Colonic mucosa (tissue), 4 donors: ENCODE measurements at regions not wholly inside any gene's neighbourhood (a gene's known extent, or its start where the extent isn't known, plus 50 kb on each side); places are given as distances from the start of the nearest gene placed in this dataset.

ENCODE experiments used
- DNase-seq: peaks from one replicate; pipeline ENCODE4 v3.0.0-alpha.2; 2020
- H3K27ac ChIP-seq: fragments of 200-600 bp; one replicate; pipeline ENCODE4 v1.8.0; 2021
- H3K27me3 ChIP-seq: fragments of 200-600 bp; one replicate; pipeline ENCODE4 v1.8.0; 2021
- H3K36me3 ChIP-seq: fragments of 200-600 bp; one replicate; pipeline ENCODE4 v1.8.0; 2021
- H3K4me1 ChIP-seq: fragments of 200-600 bp; one replicate; pipeline ENCODE4 v1.8.0; 2021; ENCODE audit warnings: mild to moderate bottlenecking
- H3K4me3 ChIP-seq: fragments of 200-600 bp; one replicate; pipeline ENCODE4 v1.8.0; 2021
- H3K9ac ChIP-seq, 2 donors: one replicate each; pipeline ENCODE4 v1.7.0; 2013; ENCODE audit warnings: control low read depth in 2 of 2, low read depth in 2 of 2, low read length in 2 of 2
- H3K9me3 ChIP-seq: fragments of 200-600 bp; one replicate; pipeline ENCODE4 v1.8.0; 2021
- intact Hi-C: fragments of 100-400 bp; cut with DNase I; formaldehyde crosslinking; loops from one replicate; pipeline ENCODE4 v1.14.1; 2022
- TF ChIP-seq, protein P1 (sequence below): fragments of 200-600 bp; IDR thresholded peaks from one replicate; pipeline ENCODE4 v1.8.0; 2022; ENCODE audit warnings: antibody characterized with exemption, mild to moderate bottlenecking
- donor health status: healthy.
- donor health status: DM: no; HTN: no; CAD: no.
- donor health status: DM: no; HTN: no; CAD: no.

DNA sequence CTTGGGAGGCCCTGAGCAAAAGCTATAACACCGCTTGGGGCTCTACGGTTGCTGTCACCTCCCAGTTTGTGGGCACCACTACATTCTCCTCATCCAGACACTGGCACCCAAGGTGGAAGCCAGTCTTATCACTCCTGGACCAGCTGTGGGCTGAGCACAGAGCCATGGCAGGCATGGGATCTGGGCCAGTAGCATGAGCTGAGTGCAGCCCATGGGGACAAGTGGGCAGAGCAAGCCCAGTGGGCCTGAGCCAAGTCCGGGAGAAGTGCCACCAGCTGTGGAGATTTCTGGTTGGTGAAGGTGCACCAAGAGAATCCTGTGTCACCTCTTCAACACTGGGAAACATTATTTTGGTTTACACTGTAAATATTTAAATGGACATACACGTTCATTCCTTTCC, 1013.0 kb downstream of the TECRL start:
- Histone ChIP-seq H3K9me3 (no peaks in the 10 kb centered on the region), H3K27me3 (no peaks in the 10 kb centered on the region), H3K36me3 (no peaks in the 10 kb centered on the region), H3K27ac (no peak overlapping the region), H3K4me1 (no peaks in the 10 kb centered on the region), H3K9ac (no peak overlapping the region), H3K4me3 (no peak overlapping the region)
- intact Hi-C loops = no loop called here
- DNase-seq = no peak
- TF ChIP-seq, protein P1, sequence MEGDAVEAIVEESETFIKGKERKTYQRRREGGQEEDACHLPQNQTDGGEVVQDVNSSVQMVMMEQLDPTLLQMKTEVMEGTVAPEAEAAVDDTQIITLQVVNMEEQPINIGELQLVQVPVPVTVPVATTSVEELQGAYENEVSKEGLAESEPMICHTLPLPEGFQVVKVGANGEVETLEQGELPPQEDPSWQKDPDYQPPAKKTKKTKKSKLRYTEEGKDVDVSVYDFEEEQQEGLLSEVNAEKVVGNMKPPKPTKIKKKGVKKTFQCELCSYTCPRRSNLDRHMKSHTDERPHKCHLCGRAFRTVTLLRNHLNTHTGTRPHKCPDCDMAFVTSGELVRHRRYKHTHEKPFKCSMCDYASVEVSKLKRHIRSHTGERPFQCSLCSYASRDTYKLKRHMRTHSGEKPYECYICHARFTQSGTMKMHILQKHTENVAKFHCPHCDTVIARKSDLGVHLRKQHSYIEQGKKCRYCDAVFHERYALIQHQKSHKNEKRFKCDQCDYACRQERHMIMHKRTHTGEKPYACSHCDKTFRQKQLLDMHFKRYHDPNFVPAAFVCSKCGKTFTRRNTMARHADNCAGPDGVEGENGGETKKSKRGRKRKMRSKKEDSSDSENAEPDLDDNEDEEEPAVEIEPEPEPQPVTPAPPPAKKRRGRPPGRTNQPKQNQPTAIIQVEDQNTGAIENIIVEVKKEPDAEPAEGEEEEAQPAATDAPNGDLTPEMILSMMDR = no peak

DNA sequence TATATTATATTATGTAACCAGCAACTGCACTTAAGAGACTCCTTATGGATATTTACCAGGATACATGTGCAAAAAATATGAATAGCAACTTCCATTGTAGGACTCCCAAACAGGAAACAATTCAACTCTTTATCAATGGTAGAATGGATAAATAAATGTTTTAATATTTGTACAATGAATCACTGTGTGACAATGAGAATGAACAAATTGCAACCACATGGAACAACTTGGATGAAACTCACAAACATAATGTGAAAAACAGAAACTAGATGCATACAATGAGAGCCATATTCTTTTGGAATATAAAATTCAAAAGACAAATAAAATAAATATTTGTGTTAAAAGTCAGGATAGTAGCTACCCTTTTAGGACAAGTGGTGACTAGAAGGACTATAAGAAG, 1015.7 kb downstream of the TECRL start:
- intact Hi-C loops = no loop called here
- no peaks in the 10 kb centered on the region for H3K36me3 ChIP-seq
- no peak overlapping the region for H3K4me3 ChIP-seq
- no peak overlapping the region for H3K27ac ChIP-seq
- H3K4me1 ChIP-seq = no peaks in the 10 kb centered on the region
- TF ChIP-seq, protein P1 = no peak
- no peak for DNase-seq
- H3K9me3 ChIP-seq = no peaks in the 10 kb centered on the region
- H3K9ac ChIP-seq = no peak overlapping the region
- H3K27me3 ChIP-seq = no peaks in the 10 kb centered on the region

DNA sequence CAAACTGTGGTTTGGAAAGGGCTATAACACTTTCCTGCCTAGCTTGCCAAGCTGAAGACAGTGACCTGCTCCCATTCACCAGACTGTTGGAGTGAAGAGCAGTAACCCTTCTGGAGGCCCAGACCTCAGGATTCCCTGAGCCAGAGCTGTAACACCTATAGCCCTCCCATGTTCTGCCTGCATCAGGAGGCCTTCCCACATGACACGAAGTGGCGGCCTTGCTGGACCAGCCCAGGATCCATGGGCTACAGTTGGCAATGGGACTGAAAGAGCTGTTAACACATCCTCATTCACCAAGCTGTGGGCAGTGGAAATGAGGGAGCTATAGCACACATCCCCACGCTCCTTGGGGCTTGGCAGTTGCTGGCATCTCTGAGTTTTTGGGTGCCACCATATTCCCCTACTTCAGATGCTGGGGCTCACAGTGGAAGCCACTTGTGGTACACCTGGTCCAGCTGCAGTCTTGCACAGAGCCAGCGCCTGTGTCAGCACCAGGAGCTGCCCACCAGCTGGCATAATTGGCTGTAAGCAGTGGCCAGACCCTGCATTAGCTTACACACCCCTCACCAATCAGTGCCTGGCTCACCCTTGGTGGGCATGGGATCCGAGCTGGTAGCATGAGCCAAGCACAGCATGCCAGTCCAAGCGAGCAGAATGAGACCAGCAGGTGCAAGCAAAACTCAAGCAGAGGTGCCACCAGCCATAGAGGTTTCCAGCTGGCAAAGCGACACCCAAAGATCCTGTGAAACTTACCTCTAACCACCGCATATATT, 1029.3 kb downstream of the TECRL start:
- intact Hi-C loops = no loop called here
- H3K36me3 ChIP-seq = no peaks in the 10 kb centered on the region
- H3K4me1 ChIP-seq = no peaks in the 10 kb centered on the region
- H3K4me3 ChIP-seq = no peak overlapping the region
- H3K27ac ChIP-seq = no peak overlapping the region
- no peaks in the 10 kb centered on the region for H3K9me3 ChIP-seq
- DNase-seq = no peak
- H3K27me3 ChIP-seq = no peaks in the 10 kb centered on the region
- no peak overlapping the region for H3K9ac ChIP-seq
- TF ChIP-seq, protein P1 = no peak

DNA sequence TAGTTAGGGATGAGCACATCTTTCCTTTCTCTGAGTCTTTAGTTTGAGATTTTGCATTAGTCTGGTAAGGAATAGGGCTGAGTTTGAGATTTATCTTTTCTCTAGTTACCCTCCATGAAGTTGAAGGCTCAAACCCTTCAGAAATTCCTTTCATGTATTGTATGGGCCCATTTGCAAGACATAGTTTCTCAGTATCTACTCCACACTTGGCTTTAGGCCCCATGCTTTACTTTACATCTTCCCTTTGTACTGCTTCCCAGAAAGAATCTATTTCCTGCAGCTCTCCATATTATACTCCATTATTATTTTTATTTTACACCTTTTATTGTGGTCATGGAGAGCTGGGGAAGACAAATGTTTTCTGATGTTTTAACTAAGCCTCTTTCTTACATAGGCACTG, 1038.2 kb downstream of the TECRL start:
- Histone ChIP-seq H3K9ac (no peak overlapping the region), H3K27me3 (no peaks in the 10 kb centered on the region), H3K27ac (no peak overlapping the region), H3K9me3 (no peaks in the 10 kb centered on the region), H3K4me1 (no peaks in the 10 kb centered on the region), H3K4me3 (no peak overlapping the region), H3K36me3 (no peaks in the 10 kb centered on the region)
- no peak for DNase-seq
- TF ChIP-seq, protein P1 = no peak
- intact Hi-C loops = no loop called here

DNA sequence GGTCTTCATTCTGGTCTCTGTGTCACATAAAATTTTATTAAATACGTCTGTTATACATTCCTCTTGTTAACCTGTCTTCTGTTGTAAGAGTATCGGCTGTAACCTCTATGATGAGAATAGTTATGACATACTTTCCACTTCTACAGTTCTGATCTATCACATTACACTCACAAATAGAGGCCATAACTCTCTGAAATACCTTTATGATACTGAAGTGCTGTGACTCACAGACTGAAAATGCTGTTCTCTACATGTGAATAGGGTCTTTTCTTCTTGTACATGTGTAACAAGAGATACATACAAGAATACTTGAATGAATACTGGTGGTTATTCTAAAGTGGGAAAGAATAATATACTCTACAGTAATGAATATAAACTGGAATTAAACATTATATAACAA, 1047.6 kb downstream of the TECRL start:
- H3K27ac ChIP-seq = no peak overlapping the region
- no peaks in the 10 kb centered on the region for H3K9me3 ChIP-seq
- H3K9ac ChIP-seq = no peak overlapping the region
- no peaks in the 10 kb centered on the region for H3K36me3 ChIP-seq
- intact Hi-C loops = no loop called here
- TF ChIP-seq, protein P1 = no peak
- no peaks in the 10 kb centered on the region for H3K27me3 ChIP-seq
- H3K4me3 ChIP-seq = no peak overlapping the region
- no peak for DNase-seq
- no peaks in the 10 kb centered on the region for H3K4me1 ChIP-seq
